ENCODE measurements at regions not wholly inside any gene's neighbourhood (a gene's known extent, or its start where the extent isn't known, plus 50 kb on each side); places are given as distances from the start of the nearest gene placed in this dataset.

GRCh38 chr2:6353669-6354068, 512.0 kb downstream of the CMPK2 start:
- DNase-seq (ENCODE audit: low spot score) = peak; percentile 50
- TF ChIP-seq CTCF (IDR thresholded peaks at IDR 0.05; ENCODE audit: extremely low read depth, insufficient read depth, missing control alignments) = no peak
- in situ Hi-C loops (cut with MboI; ENCODE audit: low pct_unique_long_range_greater_than_20kb, low sequenced_read_pairs, unreplicated experiment) = no loop called here

- TF ChIP-seq CTCF (IDR thresholded peaks at IDR 0.05; ENCODE audit: extremely low read depth, insufficient read depth, missing control alignments) = no peak
- in situ Hi-C loops (cut with MboI; ENCODE audit: low pct_unique_long_range_greater_than_20kb, low sequenced_read_pairs, unreplicated experiment) = no loop called here
- DNase-seq (ENCODE audit: low spot score) = no peak
Observed at GRCh38 chr2:6354546-6354945, 511.2 kb downstream of the CMPK2 start.

GRCh38 chr2:6355886-6356761, 509.6 kb downstream of the CMPK2 start:
- no peak for DNase-seq (ENCODE audit: low spot score)
- TF ChIP-seq CTCF (IDR thresholded peaks at IDR 0.05; ENCODE audit: extremely low read depth, insufficient read depth, missing control alignments) = peak; percentile 29
- in situ Hi-C loops (cut with MboI; ENCODE audit: low pct_unique_long_range_greater_than_20kb, low sequenced_read_pairs, unreplicated experiment) = no loop called here

GRCh38 chr2:6358546-6358945, 507.2 kb downstream of the CMPK2 start:
- no peak for TF ChIP-seq CTCF (IDR thresholded peaks at IDR 0.05; ENCODE audit: extremely low read depth, insufficient read depth, missing control alignments)
- in situ Hi-C loops (cut with MboI; ENCODE audit: low pct_unique_long_range_greater_than_20kb, low sequenced_read_pairs, unreplicated experiment) = no loop called here
- DNase-seq (ENCODE audit: low spot score) = no peak

- no peak for TF ChIP-seq CTCF (IDR thresholded peaks at IDR 0.05; ENCODE audit: extremely low read depth, insufficient read depth, missing control alignments)
- in situ Hi-C loops (cut with MboI; ENCODE audit: low pct_unique_long_range_greater_than_20kb, low sequenced_read_pairs, unreplicated experiment) = no loop called here
- DNase-seq (ENCODE audit: low spot score) = no peak
Observed at GRCh38 chr2:6358985-6359384, 506.7 kb downstream of the CMPK2 start.

- in situ Hi-C loops (cut with MboI; ENCODE audit: low pct_unique_long_range_greater_than_20kb, low sequenced_read_pairs, unreplicated experiment) = no loop called here
- DNase-seq (ENCODE audit: low spot score) = no peak
- no peak for TF ChIP-seq CTCF (IDR thresholded peaks at IDR 0.05; ENCODE audit: extremely low read depth, insufficient read depth, missing control alignments)
Observed at GRCh38 chr2:6359964-6360363, 505.7 kb downstream of the CMPK2 start.

All from GM13977 (cell line).